Neural cell (in vitro differentiated cells): ENCODE measurements at regions not wholly inside any gene's neighbourhood (a gene's known extent, or its start where the extent isn't known, plus 50 kb on each side); places are given as distances from the start of the nearest gene placed in this dataset.

Experiments
- H2AFZ ChIP-seq: fragments of 200-600, 300-800 bp; sonication (generic), shearing (Covaris generic); 2 replicates; pipeline ENCODE4 v1.6.0; 2014; ENCODE audit warnings: low read depth, mild to moderate bottlenecking, antibody characterized with exemption, low read length, moderate library complexity
- H3F3A ChIP-seq: fragments of 200-600 bp; shearing (Covaris generic); 2 replicates; pipeline ENCODE4 v1.6.1; 2016; ENCODE audit warnings: mild to moderate bottlenecking, moderate library complexity, mixed read lengths, antibody characterized with exemption, low read length; ENCODE audit not compliant: insufficient read depth, poor library complexity, severe bottlenecking
- H3K27ac ChIP-seq: fragments of 200-600, 300-800 bp; sonication (generic), shearing (Covaris generic); 2 replicates; pipeline ENCODE4 v1.5.1; 2014; ENCODE audit warnings: mild to moderate bottlenecking, low read length, moderate library complexity
- H3K27me3 ChIP-seq: fragments of 300-800, 200-600 bp; sonication (generic), shearing (Covaris generic); 2 replicates; pipeline ENCODE4 v1.6.0; 2014; ENCODE audit warnings: mild to moderate bottlenecking, low read depth, low read length, moderate library complexity; ENCODE audit not compliant: insufficient read depth
- H3K36me3 ChIP-seq: fragments of 300-800, 200-600 bp; sonication (generic), shearing (Covaris generic); 2 replicates; pipeline ENCODE4 v1.5.1; 2014; ENCODE audit warnings: mild to moderate bottlenecking, antibody characterized with exemption, low read length, moderate library complexity; ENCODE audit not compliant: insufficient read depth
- H3K4me2 ChIP-seq: fragments of 300-800, 200-600 bp; sonication (generic), shearing (Covaris generic); 2 replicates; pipeline ENCODE4 v1.6.0; 2014; ENCODE audit warnings: mild to moderate bottlenecking, low read length
- H3K4me3 ChIP-seq: fragments of 300-800, 200-600 bp; sonication (generic), shearing (Covaris generic); 2 replicates; pipeline ENCODE4 v1.5.1; 2014; ENCODE audit warnings: mild to moderate bottlenecking, low read length, moderate library complexity
- H3K79me2 ChIP-seq: fragments of 200-600 bp; shearing (Covaris generic); replicated peaks from 2 replicates; pipeline ENCODE4 v1.6.0; 2014; ENCODE audit warnings: mild to moderate bottlenecking, low read length, moderate library complexity; ENCODE audit not compliant: insufficient read depth
- H3K9ac ChIP-seq: fragments of 300-800, 200-600 bp; sonication (generic), shearing (Covaris generic); 2 replicates; pipeline ENCODE4 v1.6.1; 2016; ENCODE audit warnings: mild to moderate bottlenecking, low read length, mixed read lengths
- H3K9me2 ChIP-seq: fragments of 200-600 bp; shearing (Covaris generic); 2 replicates; pipeline ENCODE4 v1.6.1; 2016; ENCODE audit warnings: mild to moderate bottlenecking, low read length, mixed read lengths; ENCODE audit not compliant: insufficient read depth
- H3K9me3 ChIP-seq: fragments of 200-600, 300-800 bp; sonication (generic), shearing (Covaris generic); 2 replicates; pipeline ENCODE4 v1.6.1; 2016; ENCODE audit warnings: mild to moderate bottlenecking, mixed run types, low read length, moderate library complexity, mixed read lengths
- H4K20me1 ChIP-seq: fragments of 200-600 bp; shearing (Covaris generic); 2 replicates; pipeline ENCODE4 v1.6.1; 2016; ENCODE audit warnings: mild to moderate bottlenecking, mixed run types; ENCODE audit not compliant: insufficient read depth
- CTCF ChIP-seq: fragments of 450-650 bp; IDR thresholded peaks from 2 replicates; pipeline ENCODE4 v1.5.1; 2014; ENCODE audit warnings: antibody characterized with exemption, mild to moderate bottlenecking, moderate library complexity; ENCODE audit not compliant: poor library complexity, severe bottlenecking
- EP300 ChIP-seq: fragments of 450-650 bp; conservative IDR thresholded peaks from 2 replicates; pipeline ENCODE4 v1.6.1; 2014; ENCODE audit warnings: antibody characterized with exemption, mild to moderate bottlenecking, moderate library complexity; ENCODE audit not compliant: poor library complexity, severe bottlenecking
- EZH2 ChIP-seq: fragments of 200-600, 300-800 bp; shearing (Covaris generic), sonication (generic); IDR thresholded peaks from 2 replicates; pipeline ENCODE4 v1.6.1; 2014; ENCODE audit warnings: antibody characterized with exemption, low read length, borderline replicate concordance, mild to moderate bottlenecking; ENCODE audit not compliant: insufficient read depth, poor library complexity, severe bottlenecking
- MXI1 ChIP-seq: fragments of 450-650 bp; conservative IDR thresholded peaks from 2 replicates; pipeline ENCODE4 v1.6.1; 2014; ENCODE audit warnings: antibody characterized with exemption, mild to moderate bottlenecking; ENCODE audit not compliant: poor library complexity, severe bottlenecking
- POLR2AphosphoS5 ChIP-seq: IDR thresholded peaks from 2 replicates; pipeline ENCODE4 v1.6.1; 2012
- RAD21 ChIP-seq: fragments of 450-650 bp; conservative IDR thresholded peaks from 2 replicates; pipeline ENCODE4 v1.6.1; 2014; ENCODE audit warnings: antibody characterized with exemption, mild to moderate bottlenecking, moderate library complexity
- SMC3 ChIP-seq: fragments of 450-650 bp; conservative IDR thresholded peaks from 2 replicates; pipeline ENCODE4 v1.6.1; 2014; ENCODE audit warnings: antibody characterized with exemption, mild to moderate bottlenecking, moderate library complexity; ENCODE audit not compliant: poor library complexity
- TAF1 ChIP-seq: IDR thresholded peaks from 2 replicates; pipeline ENCODE4 v1.6.1; 2012; ENCODE audit warnings: low read depth
- TF ChIP-seq, protein P1 (sequence below): IDR thresholded peaks from 2 replicates; pipeline ENCODE4 v1.6.1; 2012; ENCODE audit warnings: borderline replicate concordance

- H3K4me3 ChIP-seq: no peak overlapping the region
- no peaks in the 10 kb centered on the region for H4K20me1 ChIP-seq
- H3K4me2 ChIP-seq: no peak overlapping the region
- H3K9me3 ChIP-seq: no peaks in the 10 kb centered on the region
- no peak overlapping the region for H3K27ac ChIP-seq
- no peaks in the 10 kb centered on the region for H3K27me3 ChIP-seq
- no peak overlapping the region for H3K9ac ChIP-seq
- H3K36me3 ChIP-seq: no peaks in the 10 kb centered on the region
- no peak overlapping the region for H2AFZ ChIP-seq
- H3F3A ChIP-seq: no peaks in the 10 kb centered on the region
- TF ChIP-seq RAD21 (no peak), MXI1 (no peak), EZH2 (no peak), CTCF (no peak), SMC3 (no peak), EP300 (no peak), TAF1 (no peak), POLR2AphosphoS5 (no peak)
- TF ChIP-seq, protein P1, sequence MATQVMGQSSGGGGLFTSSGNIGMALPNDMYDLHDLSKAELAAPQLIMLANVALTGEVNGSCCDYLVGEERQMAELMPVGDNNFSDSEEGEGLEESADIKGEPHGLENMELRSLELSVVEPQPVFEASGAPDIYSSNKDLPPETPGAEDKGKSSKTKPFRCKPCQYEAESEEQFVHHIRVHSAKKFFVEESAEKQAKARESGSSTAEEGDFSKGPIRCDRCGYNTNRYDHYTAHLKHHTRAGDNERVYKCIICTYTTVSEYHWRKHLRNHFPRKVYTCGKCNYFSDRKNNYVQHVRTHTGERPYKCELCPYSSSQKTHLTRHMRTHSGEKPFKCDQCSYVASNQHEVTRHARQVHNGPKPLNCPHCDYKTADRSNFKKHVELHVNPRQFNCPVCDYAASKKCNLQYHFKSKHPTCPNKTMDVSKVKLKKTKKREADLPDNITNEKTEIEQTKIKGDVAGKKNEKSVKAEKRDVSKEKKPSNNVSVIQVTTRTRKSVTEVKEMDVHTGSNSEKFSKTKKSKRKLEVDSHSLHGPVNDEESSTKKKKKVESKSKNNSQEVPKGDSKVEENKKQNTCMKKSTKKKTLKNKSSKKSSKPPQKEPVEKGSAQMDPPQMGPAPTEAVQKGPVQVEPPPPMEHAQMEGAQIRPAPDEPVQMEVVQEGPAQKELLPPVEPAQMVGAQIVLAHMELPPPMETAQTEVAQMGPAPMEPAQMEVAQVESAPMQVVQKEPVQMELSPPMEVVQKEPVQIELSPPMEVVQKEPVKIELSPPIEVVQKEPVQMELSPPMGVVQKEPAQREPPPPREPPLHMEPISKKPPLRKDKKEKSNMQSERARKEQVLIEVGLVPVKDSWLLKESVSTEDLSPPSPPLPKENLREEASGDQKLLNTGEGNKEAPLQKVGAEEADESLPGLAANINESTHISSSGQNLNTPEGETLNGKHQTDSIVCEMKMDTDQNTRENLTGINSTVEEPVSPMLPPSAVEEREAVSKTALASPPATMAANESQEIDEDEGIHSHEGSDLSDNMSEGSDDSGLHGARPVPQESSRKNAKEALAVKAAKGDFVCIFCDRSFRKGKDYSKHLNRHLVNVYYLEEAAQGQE: no peak
- no peaks in the 10 kb centered on the region for H3K9me2 ChIP-seq
- H3K79me2 ChIP-seq: no peaks in the 10 kb centered on the region
These were observed 111.8 kb downstream of the HAO1 start for GRCh38 chr20:7828437-7828836.

DNA sequence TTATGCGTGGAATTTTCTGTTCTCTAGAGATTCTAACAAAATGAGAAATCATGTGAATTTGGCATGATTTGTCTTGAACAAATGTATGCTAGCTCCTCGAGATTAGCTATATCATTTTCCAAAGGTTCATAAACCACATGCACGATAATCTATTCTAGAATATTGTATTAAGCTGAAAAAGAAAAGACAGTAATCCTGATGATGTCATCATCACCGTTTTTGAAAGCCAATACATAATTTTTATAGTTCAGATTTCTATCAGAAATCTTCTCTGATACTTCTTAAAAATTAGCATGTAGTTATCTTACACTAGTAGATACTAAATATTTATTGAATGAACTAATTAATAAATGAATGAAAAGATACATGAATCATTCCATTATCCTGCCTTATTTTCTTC, 111.2 kb downstream of the HAO1 start:
- Histone ChIP-seq H3K9me3 (no peaks in the 10 kb centered on the region), H3K9me2 (no peaks in the 10 kb centered on the region), H4K20me1 (no peaks in the 10 kb centered on the region), H3K4me3 (no peak overlapping the region), H3K27me3 (no peaks in the 10 kb centered on the region), H3K9ac (no peak overlapping the region), H3F3A (no peaks in the 10 kb centered on the region), H3K27ac (no peak overlapping the region), H3K4me2 (no peak overlapping the region), H3K79me2 (no peaks in the 10 kb centered on the region), H2AFZ (no peak overlapping the region), H3K36me3 (no peaks in the 10 kb centered on the region)
- TF ChIP-seq RAD21: no peak
- no peak for TF ChIP-seq POLR2AphosphoS5
- TF ChIP-seq TAF1: no peak
- no peak for TF ChIP-seq EZH2

DNA sequence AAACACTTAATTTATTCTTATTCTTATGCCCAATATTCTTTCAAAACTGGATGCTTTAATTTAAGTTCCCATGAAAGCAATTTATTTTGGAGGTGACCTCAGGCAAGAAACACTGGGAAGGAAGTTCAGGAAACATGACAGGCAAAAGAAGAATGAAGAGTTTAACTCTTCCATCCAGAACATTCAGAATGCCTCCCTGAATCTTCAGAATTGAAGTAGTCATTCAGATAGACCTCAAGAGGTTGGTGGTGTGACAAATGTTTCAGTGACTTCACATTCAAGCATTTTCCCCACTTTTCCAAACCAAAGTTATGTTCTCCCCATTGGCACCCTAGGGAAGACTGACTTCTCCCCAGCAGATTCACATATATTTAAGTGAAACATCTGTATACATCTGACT, 110.5 kb downstream of the HAO1 start:
- Histone ChIP-seq H3K9me3 (no peaks in the 10 kb centered on the region), H4K20me1 (no peaks in the 10 kb centered on the region), H3K27me3 (no peaks in the 10 kb centered on the region), H3K4me3 (no peak overlapping the region), H3F3A (no peaks in the 10 kb centered on the region), H3K4me2 (no peak overlapping the region), H3K27ac (no peak overlapping the region), H2AFZ (no peak overlapping the region), H3K9ac (no peak overlapping the region), H3K36me3 (no peaks in the 10 kb centered on the region), H3K9me2 (no peaks in the 10 kb centered on the region), H3K79me2 (no peaks in the 10 kb centered on the region)
- TF ChIP-seq, protein P1: no peak
- TF ChIP-seq POLR2AphosphoS5 (no peak), RAD21 (no peak), EZH2 (no peak)
